ENCODE measurements at regions not wholly inside any gene's neighbourhood (a gene's known extent, or its start where the extent isn't known, plus 50 kb on each side); places are given as distances from the start of the nearest gene placed in this dataset.

- Histone ChIP-seq H3K27me3 (ENCODE audit: control insufficient read depth, extremely low read depth, insufficient read depth, low read length) (no peaks in the 10 kb centered on the region), H3K4me2 (ENCODE audit: control insufficient read depth, extremely low read depth, insufficient read depth, low read depth, low read length) (no peak overlapping the region), H4K20me1 (ENCODE audit: control insufficient read depth, extremely low read depth, insufficient read depth, low read length) (no peaks in the 10 kb centered on the region), H3K9me3 (ENCODE audit: control insufficient read depth, low read depth, low read length) (no peaks in the 10 kb centered on the region), H3K79me2 (ENCODE audit: control insufficient read depth, insufficient read depth, low read length) (no peaks in the 10 kb centered on the region), H3K9me1 (ENCODE audit: control insufficient read depth, extremely low read depth, insufficient read depth, low read length) (no peaks in the 10 kb centered on the region), H2AFZ (ENCODE audit: control insufficient read depth, low read length) (no peak overlapping the region), H3K4me1 (ENCODE audit: control insufficient read depth, extremely low read depth, insufficient read depth, low read length) (no peaks in the 10 kb centered on the region), H3K36me3 (ENCODE audit: control insufficient read depth in 2 of 2, extremely low read depth in 1 of 2, insufficient read depth in 2 of 2, low read length in 2 of 2) (no peaks in the 10 kb centered on the region), H3K4me3 (ENCODE audit: control insufficient read depth in 2 of 3, extremely low read depth in 1 of 3, insufficient read depth in 2 of 3, low read depth in 1 of 3, low read length in 3 of 3) (no peak overlapping the region), H3K27ac (ENCODE audit: control insufficient read depth, insufficient read depth, low read length) (no peak overlapping the region), H3K9ac (ENCODE audit: control insufficient read depth, extremely low read depth, insufficient read depth, low read length) (no peak overlapping the region)
- TF ChIP-seq CTCF (optimal IDR thresholded peaks at IDR 0.05 in 1 of 3, IDR thresholded peaks at IDR 0.05 in 1 of 3, conservative IDR thresholded peaks at IDR 0.05 in 1 of 3; ENCODE audit: extremely low read depth in 1 of 3, insufficient read depth in 2 of 3, low read length in 3 of 3) (no peak), EZH2 (IDR thresholded peaks at IDR 0.05; ENCODE audit: low read length) (no peak)
- dilution Hi-C loops (cut with MboI; ENCODE audit: extremely low pct_ligation_motif_present, low sequenced_read_pairs) = no loop called here
- DNase-seq (ENCODE audit: low read depth, low spot score) (no peak), FAIRE-seq (no peak)
Measured at GRCh38 chr2:128714851-128715312, 396.2 kb upstream of the HS6ST1 start.

GRCh38 chr2:128715360-128715759 is 396.7 kb upstream of the HS6ST1 start:
- TF ChIP-seq EZH2 (IDR thresholded peaks at IDR 0.05; ENCODE audit: low read length) (no peak), CTCF (optimal IDR thresholded peaks at IDR 0.05 in 1 of 3, IDR thresholded peaks at IDR 0.05 in 1 of 3, conservative IDR thresholded peaks at IDR 0.05 in 1 of 3; ENCODE audit: extremely low read depth in 1 of 3, insufficient read depth in 2 of 3, low read length in 3 of 3) (no peak)
- FAIRE-seq (no peak), DNase-seq (ENCODE audit: low read depth, low spot score) (no peak)
- Histone ChIP-seq H3K36me3 (ENCODE audit: control insufficient read depth in 2 of 2, extremely low read depth in 1 of 2, insufficient read depth in 2 of 2, low read length in 2 of 2) (no peaks in the 10 kb centered on the region), H2AFZ (ENCODE audit: control insufficient read depth, low read length) (no peak overlapping the region), H3K79me2 (ENCODE audit: control insufficient read depth, insufficient read depth, low read length) (no peaks in the 10 kb centered on the region), H3K4me3 (ENCODE audit: control insufficient read depth in 2 of 3, extremely low read depth in 1 of 3, insufficient read depth in 2 of 3, low read depth in 1 of 3, low read length in 3 of 3) (no peak overlapping the region), H4K20me1 (ENCODE audit: control insufficient read depth, extremely low read depth, insufficient read depth, low read length) (no peaks in the 10 kb centered on the region), H3K9me3 (ENCODE audit: control insufficient read depth, low read depth, low read length) (no peaks in the 10 kb centered on the region), H3K27ac (ENCODE audit: control insufficient read depth, insufficient read depth, low read length) (no peak overlapping the region), H3K4me1 (ENCODE audit: control insufficient read depth, extremely low read depth, insufficient read depth, low read length) (no peaks in the 10 kb centered on the region), H3K9me1 (ENCODE audit: control insufficient read depth, extremely low read depth, insufficient read depth, low read length) (no peaks in the 10 kb centered on the region), H3K4me2 (ENCODE audit: control insufficient read depth, extremely low read depth, insufficient read depth, low read depth, low read length) (no peak overlapping the region), H3K9ac (ENCODE audit: control insufficient read depth, extremely low read depth, insufficient read depth, low read length) (no peak overlapping the region), H3K27me3 (ENCODE audit: control insufficient read depth, extremely low read depth, insufficient read depth, low read length) (no peaks in the 10 kb centered on the region)
- dilution Hi-C loops (cut with MboI; ENCODE audit: extremely low pct_ligation_motif_present, low sequenced_read_pairs) = no loop called here
